ENCODE measurements at regions not wholly inside any gene's neighbourhood (a gene's known extent, or its start where the extent isn't known, plus 50 kb on each side); places are given as distances from the start of the nearest gene placed in this dataset.

- no peak for DNase-seq (ENCODE audit: low spot score)
These were observed 171.4 kb upstream of the SERPINE2 start for GRCh38 chr2:224210286-224211180.

- no peak for DNase-seq (ENCODE audit: low spot score)
These were observed 170.6 kb upstream of the SERPINE2 start for GRCh38 chr2:224209555-224210285.

- DNase-seq (ENCODE audit: low spot score) = no peak
These were observed 169.4 kb upstream of the SERPINE2 start for GRCh38 chr2:224208443-224208842.

- no peak for DNase-seq (ENCODE audit: low spot score)
These were observed 168.9 kb upstream of the SERPINE2 start for GRCh38 chr2:224208007-224208406.

GRCh38 chr2:224206816-224207215 is 167.7 kb upstream of the SERPINE2 start:
- DNase-seq (ENCODE audit: low spot score) = no peak

- no peak for DNase-seq (ENCODE audit: low spot score)
These were observed 163.3 kb upstream of the SERPINE2 start for GRCh38 chr2:224202281-224202865.

GRCh38 chr2:224198436-224198835 is 159.3 kb upstream of the SERPINE2 start:
- no peak for DNase-seq (ENCODE audit: low spot score)

GRCh38 chr2:224196810-224197209 is 157.7 kb upstream of the SERPINE2 start:
- no peak for DNase-seq (ENCODE audit: low spot score)

- DNase-seq (ENCODE audit: low spot score) = no peak
These were observed 157.0 kb upstream of the SERPINE2 start for GRCh38 chr2:224195925-224196571.

- DNase-seq (ENCODE audit: low spot score) = no peak
These were observed 155.1 kb upstream of the SERPINE2 start for GRCh38 chr2:224194161-224194560.

GRCh38 chr2:224191465-224191864 is 152.4 kb upstream of the SERPINE2 start:
- no peak for DNase-seq (ENCODE audit: low spot score)

- DNase-seq (ENCODE audit: low spot score) = peak; percentile 15
These were observed 151.8 kb upstream of the SERPINE2 start for GRCh38 chr2:224190936-224191270.

- DNase-seq (ENCODE audit: low spot score) = no peak
These were observed 151.3 kb upstream of the SERPINE2 start for GRCh38 chr2:224190234-224190935.

- DNase-seq (ENCODE audit: low spot score) = no peak
These were observed 148.1 kb upstream of the SERPINE2 start for GRCh38 chr2:224187220-224187619.

GRCh38 chr2:224185023-224185601 is 146.0 kb upstream of the SERPINE2 start:
- DNase-seq (ENCODE audit: low spot score) = no peak

GRCh38 chr2:224183086-224183485 is 144.0 kb upstream of the SERPINE2 start:
- DNase-seq (ENCODE audit: low spot score) = no peak

- DNase-seq (ENCODE audit: low spot score) = no peak
These were observed 143.4 kb upstream of the SERPINE2 start for GRCh38 chr2:224182498-224182897.

- no peak for DNase-seq (ENCODE audit: low spot score)
These were observed 142.6 kb upstream of the SERPINE2 start for GRCh38 chr2:224181534-224182155.

GRCh38 chr2:224180810-224181209 is 141.7 kb upstream of the SERPINE2 start:
- DNase-seq (ENCODE audit: low spot score) = no peak

GRCh38 chr2:224178056-224178455 is 139.0 kb upstream of the SERPINE2 start:
- no peak for DNase-seq (ENCODE audit: low spot score)

- DNase-seq (ENCODE audit: low spot score) = no peak
These were observed 136.5 kb upstream of the SERPINE2 start for GRCh38 chr2:224175538-224175937.

All from AG08396 (cell line).